GM18519 (cell line): ENCODE measurements at regions not wholly inside any gene's neighbourhood (a gene's known extent, or its start where the extent isn't known, plus 50 kb on each side); places are given as distances from the start of the nearest gene placed in this dataset.
"Not testable (repeated sequence)": the region's sequence is repeated elsewhere in the genome, so short reads cannot be mapped to it uniquely, and the experiment has no call there.

ENCODE experiments used
- ATAC-seq: cut with Tn5 transposase; IDR thresholded peaks from one replicate; pipeline ENCODE4 v1.9.1; 2021; ENCODE audit warnings: mild to moderate bottlenecking, moderate library complexity; ENCODE audit not compliant: unreplicated experiment, low FRiP score

DNA sequence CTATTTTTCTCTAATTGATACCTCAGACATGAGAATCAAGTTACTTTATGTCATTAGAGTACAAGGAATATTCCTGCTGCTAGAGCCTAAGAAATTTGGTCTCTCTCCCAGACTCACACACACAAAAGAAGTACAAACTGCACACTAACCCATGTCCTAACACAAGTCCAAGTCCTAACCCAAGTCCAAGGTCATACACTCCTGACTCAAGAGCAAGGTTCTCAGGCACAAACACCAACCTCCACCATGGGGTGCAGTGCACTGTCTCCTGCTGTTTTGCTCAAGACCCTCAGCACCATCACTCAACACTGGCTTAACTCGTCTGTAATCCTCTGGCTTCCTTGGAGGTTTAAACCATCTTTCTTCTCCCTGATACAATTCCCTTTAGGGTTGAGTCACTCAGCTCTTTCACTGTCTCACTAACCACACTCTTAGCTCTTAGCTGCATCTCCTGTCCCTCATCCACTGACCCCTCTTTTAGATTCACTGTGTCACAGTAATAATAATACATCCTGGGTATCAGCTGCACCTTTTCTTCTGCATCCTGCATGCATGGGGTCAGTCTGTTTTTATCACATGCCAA lies 129.8 kb downstream of the BCL2L11 start:
- ATAC-seq: no peak

DNA sequence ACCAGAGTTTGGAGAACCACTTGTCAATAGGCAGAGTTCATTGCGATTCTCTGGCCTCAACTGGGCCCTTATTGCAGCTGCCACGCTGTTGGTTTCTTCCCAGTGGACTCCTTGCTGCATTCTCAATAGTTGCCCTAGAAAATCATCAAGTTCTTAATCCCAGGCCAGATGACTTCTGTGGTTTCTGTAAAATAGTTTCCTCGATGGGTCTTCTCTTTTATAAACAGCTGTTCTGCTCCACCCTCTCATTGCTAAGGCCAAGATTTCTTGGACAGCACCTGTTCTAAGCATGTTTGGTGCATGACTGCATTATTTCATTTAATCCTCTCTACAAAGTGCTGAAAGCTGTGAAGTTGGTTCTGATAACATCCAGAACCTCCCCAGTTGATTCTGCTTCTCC lies 131.0 kb downstream of the BCL2L11 start:
- no peak for ATAC-seq

DNA sequence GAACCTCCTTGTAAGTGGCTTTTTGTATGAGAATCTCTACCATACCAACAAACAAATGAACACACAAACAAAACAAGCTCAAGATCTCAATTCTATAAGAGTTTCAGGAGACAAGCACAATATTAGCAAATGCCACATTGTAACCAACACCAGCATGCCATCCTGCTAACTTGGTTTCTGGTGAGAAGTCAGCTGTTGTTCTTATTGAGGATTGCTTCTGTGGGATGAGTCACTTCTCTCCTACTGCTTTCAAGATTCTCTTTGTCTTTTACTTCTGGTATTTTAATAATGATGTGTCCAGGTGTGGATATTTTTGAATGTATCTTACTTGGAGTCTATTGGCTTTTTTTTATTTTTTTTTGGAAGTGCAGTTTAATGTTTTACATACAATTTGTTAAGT lies 131.7 kb downstream of the BCL2L11 start:
- ATAC-seq: no peak

DNA sequence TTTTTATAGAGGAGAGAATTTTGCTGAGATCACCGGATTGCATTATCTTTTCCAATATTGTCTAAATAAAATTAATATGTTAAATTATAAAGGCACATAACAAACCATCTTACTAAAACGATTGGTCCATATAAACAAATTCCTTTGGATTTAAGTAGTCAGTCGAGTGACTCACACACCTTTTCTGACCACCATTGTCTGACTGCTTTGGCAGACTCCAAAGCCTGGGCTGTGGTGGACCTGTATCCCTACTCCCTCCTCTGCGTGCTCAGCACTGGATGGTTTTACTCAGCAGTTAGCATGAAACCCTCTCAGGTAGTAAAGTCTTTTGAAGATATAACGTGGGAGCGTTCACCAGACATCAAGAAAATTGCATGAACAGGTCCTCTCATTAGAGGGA lies 134.2 kb downstream of the BCL2L11 start:
- ATAC-seq: not testable (repeated sequence)

DNA sequence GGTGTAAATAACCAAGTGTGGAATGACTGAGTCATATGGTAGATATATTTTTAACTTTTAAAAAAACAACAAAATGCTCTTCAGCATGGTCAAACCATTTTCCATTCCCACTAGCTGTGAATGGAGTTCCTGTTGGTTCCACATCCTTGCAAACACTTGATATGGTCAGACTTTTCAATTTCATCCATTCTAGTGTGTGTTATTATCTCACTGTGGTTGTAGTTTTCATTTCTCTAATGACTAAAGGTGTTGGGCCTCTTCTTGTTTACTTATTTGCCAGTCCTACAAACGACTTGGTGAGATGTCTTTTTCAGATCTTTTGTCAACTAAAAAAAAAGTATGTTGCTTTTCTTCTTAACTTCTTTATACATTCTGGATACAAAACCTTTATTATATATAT lies 135.9 kb downstream of the BCL2L11 start:
- not testable (repeated sequence) for ATAC-seq

DNA sequence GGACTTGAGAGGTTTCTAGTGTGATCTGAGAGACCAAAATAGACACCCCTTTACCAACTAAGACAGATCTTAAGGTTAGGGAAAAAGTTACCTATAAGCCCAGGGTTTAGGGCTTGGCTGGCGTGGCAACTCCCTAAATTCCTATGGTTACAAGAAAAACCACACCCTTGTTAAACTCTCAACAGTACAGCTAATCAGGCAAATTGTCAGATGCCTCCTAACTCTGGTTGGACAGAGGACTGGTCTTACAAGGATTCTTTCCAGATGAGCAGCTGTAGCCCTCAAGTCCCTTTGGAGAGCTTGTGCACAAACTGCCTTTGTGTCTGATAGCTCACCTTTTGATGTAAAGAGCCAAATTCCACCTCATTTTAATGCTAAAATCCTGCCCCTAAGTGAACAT lies 136.9 kb downstream of the BCL2L11 start:
- ATAC-seq: not testable (repeated sequence)

DNA sequence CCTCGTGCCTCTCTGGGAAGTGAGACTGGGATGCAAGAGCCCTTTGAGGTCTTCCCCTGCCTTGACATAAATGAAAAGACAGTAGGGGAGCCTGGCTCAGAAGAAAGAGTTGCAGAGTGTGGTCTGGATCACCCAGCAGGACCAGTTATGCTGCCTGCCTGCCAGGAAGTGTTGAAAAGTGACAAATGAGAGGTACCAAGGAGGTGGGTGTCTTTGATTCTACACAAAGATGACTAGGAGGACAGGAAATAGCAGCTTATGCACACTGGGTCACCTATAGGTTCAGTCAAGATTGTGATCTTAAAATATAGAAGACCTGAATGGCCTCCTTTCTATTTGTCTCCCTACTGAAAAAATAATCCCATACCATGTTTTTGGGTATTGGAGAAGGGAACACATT lies 137.6 kb downstream of the BCL2L11 start:
- ATAC-seq: not testable (repeated sequence)

DNA sequence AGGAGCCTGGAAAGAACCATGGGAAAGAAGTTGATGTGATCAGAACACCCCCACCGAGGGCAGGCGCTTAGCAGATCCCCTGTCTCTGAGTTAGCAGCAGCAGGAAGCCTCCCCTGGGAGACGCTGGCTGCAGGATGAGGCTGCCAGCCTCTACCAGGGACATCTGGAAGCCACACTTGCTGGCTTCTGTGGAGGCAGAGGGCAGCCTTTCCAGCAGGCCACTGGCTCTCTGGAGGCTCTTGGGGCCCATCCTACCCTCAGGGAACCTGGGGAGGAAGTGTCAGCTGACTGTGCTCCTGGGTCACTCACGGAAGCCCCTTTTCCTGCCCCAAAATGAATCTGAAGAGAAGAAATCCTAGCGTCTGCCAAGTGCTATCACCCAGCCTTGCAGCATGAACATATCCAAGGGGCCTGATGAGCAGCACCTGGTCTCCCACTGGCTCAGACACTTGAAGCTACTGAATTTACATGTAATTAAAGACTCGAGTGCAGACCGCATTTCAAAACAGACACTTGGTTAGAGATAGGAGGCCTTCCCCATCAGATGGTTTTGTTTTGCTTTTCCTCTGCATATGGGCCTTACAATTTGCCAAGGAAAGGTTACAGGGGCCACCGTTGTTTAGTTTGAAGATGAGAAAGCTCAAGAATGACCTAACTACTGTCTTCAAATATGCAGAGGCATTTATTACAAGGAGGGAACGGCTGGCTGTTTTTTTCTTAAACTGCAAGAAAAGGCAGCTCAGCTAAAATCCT lies 142.1 kb downstream of the BCL2L11 start:
- not testable (repeated sequence) for ATAC-seq

DNA sequence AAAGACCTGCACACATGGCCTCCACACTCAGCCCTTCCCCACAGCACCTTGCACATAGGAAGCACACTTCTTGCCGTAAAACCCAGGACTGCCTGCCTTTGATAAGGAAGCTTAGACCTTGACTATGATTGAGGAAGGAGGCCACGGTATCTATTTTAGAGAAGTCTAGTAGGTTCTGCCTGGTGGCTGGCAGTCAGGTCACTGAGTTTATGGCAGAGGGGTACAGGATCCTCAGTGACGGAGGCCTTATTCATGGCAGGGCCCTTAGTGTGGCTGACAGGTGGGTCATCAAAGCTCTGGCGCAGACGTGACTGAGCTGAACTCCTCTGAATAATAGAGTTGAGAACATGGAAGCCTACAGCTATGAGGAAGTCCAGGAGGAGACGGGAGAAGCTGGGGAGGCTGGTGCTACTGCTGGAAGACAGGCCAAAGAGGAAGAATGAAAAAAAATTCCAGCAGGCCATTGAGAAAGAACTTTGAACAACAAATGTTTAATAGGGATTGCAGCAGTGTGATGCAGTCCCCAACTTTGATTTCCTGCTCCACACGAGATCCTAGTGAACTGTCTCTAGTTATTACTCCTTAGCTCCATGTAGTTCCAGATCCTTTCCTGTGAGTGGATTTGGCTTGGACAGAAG lies 142.8 kb downstream of the BCL2L11 start:
- not testable (repeated sequence) for ATAC-seq

DNA sequence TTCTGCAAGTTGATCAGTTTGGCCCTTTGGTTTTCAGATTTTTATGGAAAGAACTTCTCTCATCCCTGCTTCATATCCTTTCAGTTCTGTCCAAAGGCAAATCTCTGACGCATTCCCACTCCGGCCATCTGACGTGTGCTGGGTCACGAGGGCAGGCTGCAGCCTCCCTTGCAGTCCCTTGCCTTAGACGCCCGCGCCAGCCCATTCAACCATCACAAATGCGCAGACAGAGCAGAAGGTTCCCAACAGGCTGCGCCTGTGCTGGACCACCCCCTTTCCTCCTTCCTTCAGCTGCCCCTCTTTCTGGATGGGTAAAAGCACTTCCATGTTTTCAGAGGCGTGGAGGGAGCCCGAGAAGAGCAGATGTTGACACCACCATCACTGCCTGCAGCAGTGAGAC lies 144.2 kb downstream of the BCL2L11 start:
- ATAC-seq: not testable (repeated sequence)

DNA sequence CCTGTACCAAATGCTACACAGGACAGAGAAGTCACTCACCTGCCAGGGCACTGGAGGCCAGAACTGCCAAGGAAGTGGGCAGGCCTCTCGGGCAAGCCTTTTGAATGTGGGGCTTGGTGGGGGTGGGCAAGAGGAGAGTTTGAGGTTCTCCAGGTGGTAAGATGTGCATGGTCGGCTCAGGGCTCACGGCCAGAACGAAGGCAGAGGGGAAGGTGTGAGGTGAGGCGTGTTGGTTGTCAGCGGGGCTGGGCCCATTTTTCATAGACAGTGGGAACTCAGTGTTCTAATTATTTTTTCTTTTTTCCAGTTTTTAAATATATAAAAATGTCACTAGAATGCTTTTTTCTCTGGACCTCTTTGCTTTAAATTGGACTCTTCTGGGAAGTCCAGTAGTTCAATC lies 145.8 kb downstream of the BCL2L11 start:
- ATAC-seq: not testable (repeated sequence)

DNA sequence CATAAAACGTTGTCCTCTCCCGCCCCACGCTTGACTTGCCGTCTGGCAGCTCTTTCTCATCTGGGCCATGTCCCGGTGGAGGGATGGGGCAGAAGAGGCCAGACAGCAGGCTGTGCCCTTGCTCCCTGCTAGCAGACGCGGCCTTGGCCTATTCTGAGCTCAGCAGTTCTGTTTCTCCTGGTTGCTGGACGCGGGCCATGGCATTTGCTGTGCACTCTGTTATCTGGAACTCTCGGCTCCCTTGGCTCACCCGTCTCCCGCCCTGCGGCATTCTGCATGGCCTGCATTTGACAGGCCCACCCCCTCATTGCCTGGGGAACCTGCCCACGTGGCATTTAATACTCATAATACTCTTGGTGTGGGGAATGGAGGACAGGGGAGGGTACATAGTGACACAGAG lies 146.3 kb downstream of the BCL2L11 start:
- ATAC-seq: not testable (repeated sequence)

DNA sequence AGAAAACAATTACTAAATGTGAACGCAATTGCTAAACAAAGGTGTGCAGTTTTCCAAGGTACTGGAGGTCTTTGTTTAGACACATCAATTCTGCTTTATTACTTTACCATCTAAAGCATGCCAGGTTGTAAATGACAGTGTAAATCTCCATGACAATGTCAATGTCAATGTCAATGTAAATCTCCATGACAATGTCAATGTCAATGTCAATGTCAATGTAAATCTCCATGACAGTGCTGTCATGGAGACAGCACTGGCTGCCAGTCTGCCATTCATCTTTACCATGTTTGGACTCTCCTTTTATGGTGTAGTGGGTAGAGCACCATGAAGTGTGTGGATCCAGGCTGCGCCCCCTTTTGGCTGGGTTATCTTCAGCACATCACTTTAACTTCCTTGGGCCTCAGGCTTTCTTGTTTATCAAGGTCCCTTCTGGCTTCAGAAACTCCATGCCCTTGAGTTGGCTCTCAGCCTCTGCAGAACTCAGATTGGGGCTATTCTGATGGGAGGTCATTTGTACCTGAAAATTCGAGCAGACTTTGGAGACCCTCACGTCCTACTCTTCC lies 149.1 kb downstream of the BCL2L11 start:
- ATAC-seq: not testable (repeated sequence)

DNA sequence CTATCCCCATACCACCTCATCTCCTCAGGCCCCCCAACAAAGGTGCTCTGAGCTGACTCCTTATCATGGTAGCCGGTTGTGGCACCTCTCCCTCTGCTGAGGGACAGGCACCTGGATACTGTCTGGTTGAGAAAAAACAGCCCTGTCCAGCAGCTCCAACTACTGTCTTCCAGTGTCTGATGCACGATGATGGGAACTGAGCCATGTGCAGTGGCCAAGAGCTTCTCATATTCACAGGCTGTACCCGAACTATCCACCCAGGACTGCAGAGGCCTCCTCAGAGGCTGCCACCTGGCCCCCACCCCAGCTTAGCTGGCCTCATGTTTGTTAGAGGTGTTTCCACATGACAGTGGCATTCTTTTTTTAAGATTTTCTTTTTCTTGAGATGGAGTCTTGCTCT lies 149.9 kb downstream of the BCL2L11 start:
- not testable (repeated sequence) for ATAC-seq

DNA sequence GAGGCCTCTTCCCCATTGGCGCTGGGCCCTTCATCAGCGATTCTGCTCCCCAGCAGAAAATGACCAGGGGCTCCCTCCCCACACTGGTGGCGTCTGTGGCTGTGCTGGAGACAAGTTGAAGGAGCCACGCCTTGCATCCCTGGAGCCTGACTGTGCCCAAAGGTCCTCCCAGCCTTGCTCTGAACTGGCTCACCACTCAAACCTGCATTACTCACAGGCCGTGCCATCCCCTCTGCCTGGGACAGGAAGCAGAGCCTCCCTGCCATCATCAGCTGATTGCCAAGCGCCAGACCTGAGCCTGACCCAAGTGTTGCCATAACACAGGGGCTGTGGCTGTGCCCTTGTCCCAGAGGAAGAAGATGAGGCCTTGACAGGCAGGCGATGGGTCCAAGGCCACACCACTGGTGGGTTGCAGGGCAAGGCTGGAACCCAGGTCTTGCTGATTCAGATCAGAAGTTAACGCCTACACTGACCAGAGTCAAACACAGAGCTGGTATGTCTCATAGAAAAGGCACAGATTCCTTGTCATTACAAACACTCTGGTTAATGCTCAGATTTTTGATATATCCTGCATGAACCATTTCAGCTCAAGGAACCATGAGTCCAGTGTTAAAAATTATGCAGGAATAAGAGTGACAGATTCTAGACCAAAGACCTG lies 151.1 kb downstream of the BCL2L11 start:
- not testable (repeated sequence) for ATAC-seq

DNA sequence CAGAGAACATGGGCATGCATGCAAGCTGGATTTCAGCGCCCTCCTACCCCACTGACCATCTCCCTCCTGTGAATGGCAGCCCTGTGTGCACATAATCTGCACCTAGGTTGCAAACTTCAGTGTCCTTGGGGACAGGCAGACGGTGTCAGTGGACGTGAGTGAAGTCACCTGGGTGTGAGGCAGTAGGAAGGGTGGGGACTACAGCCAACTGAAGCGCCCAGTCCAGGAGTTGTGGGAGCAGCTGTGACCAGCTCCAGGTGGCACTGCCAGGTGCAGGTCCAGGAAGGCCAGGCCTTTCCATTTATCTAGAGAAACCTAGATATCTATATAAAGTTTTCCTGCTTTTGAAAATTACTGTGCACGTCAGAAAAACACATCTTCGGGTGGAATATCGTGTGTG lies 152.3 kb downstream of the BCL2L11 start:
- ATAC-seq: not testable (repeated sequence)

DNA sequence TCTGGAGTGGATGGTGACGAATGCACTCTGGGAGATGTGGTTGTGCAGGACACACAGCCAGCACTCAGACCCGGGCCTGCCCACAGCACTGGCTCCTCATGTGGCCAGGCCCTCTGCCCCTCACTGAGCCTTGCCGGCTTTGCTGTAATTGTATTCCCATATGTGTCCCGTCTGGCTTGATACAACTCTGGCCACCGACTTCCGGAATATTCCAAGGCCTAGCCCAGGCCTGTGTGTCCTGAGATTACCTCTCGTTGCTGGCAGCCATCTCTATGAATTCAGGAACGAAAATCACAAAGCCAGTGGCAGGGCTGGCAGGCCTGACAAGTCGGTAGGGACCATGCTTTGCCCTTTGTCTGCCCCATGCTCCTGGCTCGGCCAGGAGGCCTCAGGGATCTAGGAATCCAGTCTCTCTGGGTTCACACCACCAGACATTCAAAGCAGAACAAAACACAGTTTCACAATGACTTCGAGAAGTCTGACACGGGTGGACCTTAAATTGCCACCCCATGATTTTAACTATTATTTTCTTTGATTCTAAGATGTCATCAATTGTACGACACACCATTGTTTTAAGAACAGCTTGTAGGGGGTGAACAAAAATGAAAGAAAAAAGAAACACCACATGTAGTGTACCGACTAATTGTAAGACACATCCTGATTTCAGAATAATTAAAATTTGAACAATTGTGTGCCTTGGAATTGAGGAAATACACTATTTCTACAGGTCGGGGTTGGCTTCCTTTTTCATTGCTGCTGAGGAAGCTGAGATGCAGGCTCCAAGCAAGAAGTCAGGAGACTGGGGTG lies 154.5 kb downstream of the BCL2L11 start:
- not testable (repeated sequence) for ATAC-seq

DNA sequence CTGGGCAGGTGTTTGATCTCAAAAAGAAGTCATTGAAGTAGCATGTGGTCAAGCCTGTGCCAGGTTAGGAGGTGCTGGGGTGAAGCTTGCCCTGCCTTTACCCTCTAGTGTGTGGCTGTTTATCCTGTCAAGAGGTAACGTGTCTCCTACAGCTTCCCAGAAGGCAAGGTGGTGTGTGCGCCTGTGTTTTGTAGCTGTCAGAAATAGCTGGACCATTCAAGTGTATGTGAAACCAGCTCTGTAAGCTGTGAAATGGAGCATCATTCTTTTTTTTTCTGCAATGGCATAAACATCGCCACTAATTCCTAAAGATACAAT lies 155.1 kb downstream of the BCL2L11 start:
- ATAC-seq: not testable (repeated sequence)

DNA sequence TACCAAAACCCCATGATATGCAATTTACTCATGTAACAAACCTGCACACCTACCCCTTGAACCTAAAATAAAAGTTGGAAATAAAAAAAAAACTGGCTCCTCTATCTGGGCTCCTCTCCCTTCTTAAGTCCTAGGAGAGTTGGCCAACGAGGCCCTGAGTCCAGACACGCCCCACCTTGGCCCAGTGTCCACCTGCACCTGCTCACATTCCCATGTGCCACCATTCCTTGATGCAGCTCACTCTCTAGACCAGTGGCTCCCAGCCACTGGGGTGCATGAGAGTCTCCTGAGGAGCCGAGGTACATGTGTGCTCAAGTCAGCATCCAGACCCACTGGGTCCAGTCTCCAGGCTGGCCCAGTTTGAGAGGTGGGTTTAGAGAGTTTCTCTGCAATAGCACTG lies 157.4 kb downstream of the BCL2L11 start:
- ATAC-seq: not testable (repeated sequence)

DNA sequence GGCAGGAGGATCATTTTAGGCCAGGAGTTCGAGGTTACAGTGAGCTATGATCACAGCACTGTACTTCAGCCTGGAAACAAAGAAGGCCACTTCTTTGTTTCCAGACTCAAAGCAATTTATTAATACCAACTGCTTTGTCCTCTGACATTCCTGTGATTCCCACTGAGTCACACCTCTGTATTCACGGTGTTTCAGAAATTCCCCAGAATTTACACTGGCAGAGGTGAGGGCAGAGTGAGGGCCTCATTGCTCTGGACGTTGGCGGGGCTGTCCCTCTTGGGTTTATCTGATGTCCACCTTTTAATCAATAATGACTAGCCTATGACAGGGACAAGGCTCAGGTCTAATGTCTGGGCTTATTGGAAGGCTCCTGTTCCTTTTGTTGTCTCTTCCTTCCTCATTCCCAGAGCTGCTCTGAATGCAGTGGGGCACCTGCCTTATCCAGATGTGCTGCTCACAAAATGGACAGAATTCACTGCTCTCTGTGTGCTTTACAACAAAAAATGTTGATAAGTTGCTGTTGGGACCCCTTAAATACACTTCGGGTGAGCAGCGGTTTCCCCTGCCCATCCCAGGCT lies 160.1 kb downstream of the BCL2L11 start:
- not testable (repeated sequence) for ATAC-seq
